Erythroblast (primary cell): ENCODE measurements at regions not wholly inside any gene's neighbourhood (a gene's known extent, or its start where the extent isn't known, plus 50 kb on each side); places are given as distances from the start of the nearest gene placed in this dataset.

Experiments
- GATA1 ChIP-seq: IDR thresholded peaks from 2 replicates; pipeline ENCODE4 v1.6.1; 2011; ENCODE audit warnings: low read depth, mild to moderate bottlenecking, control low read depth, low read length, moderate library complexity
- POLR2A ChIP-seq: IDR thresholded peaks from 2 replicates; pipeline ENCODE4 v1.6.1; 2011; ENCODE audit warnings: mild to moderate bottlenecking, low read length

DNA sequence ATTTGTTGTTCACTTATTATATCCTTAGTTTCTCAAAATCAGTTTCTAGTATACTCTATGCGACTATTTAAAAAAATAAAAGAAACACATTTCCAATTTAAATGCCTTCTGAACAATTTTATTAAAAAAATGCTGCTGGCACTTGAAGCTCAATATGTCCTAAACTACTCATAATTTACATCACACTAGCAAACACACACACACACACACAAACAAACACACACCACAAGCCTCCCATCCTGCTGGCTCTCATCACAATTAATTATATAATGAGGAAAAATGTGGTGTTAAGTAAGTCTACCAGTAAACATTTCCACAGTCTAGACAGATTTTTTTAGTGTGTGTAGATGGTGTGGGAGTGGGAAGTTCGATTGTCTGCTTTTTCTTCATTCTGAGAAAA is 350.3 kb downstream of the AASDHPPT start:
- TF ChIP-seq POLR2A (no peak), GATA1 (no peak)
